ENCODE measurements at regions not wholly inside any gene's neighbourhood (a gene's known extent, or its start where the extent isn't known, plus 50 kb on each side); places are given as distances from the start of the nearest gene placed in this dataset.

DNA sequence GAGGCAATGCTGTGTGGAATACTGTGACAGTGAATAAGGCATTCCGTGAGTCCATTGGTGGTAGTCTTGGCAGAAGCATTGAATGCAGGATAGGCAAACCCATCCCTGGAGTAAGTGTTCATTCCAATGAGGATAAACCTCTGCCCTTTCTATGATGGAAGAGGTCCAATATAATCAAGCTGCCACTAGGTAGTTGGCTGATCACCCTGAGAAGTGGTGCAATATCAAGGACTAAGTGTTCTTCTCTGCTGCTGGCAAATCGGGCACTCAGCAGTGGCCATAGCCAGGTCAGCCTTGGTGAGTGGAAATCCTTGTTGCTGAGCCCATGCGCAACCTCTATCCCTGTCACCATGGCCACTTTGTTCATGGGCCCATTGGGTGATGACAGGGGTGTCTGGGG lies 70.1 kb downstream of the FBXO4 start:
- Histone ChIP-seq H3K4me3 (replicated peaks in 1 of 2; ENCODE audit: low read depth in 1 of 2, low read length in 2 of 2) (no peak overlapping the region), H2AFZ (ENCODE audit: low read depth, low read length, poor library complexity, severe bottlenecking) (no peak overlapping the region), H3K27ac (ENCODE audit: low read depth, low read length) (no peak overlapping the region), H3K9me3 (ENCODE audit: control insufficient read depth in 1 of 2, insufficient read depth in 1 of 2, low read depth in 1 of 2, low read length in 2 of 2) (no peaks in the 10 kb centered on the region), H3K9me2 (ENCODE audit: insufficient read depth) (no peaks in the 10 kb centered on the region), H3K4me2 (ENCODE audit: low read length) (no peak overlapping the region), H3K36me3 (ENCODE audit: control insufficient read depth in 1 of 2, insufficient read depth in 2 of 2, low read length in 2 of 2) (no peaks in the 10 kb centered on the region), H3K4me1 (ENCODE audit: control insufficient read depth in 1 of 2, insufficient read depth in 2 of 2, low read length in 2 of 2) (no peaks in the 10 kb centered on the region), H3K27me3 (ENCODE audit: insufficient read depth, low read length) (no peaks in the 10 kb centered on the region; the same call in 1 of the 2 replicates), H3K79me2 (ENCODE audit: insufficient read depth, low read length) (no peaks in the 10 kb centered on the region), H4K20me1 (ENCODE audit: insufficient read depth) (no peaks in the 10 kb centered on the region), H3K9ac (ENCODE audit: low read length) (no peak overlapping the region)
- DNase-seq (ENCODE audit: low read depth, low spot score) (no peak), ATAC-seq (no peak)
- POLR2A ChIA-PET = no interaction called here
- RAD21 ChIA-PET (ENCODE audit: low non-redundant PET in 1 of 2, low total read pairs in 2 of 2, uncharacterized antibody in 2 of 2, unreplicated experiment in 2 of 2) = no interaction called here
- TF ChIP-seq POLR2A (IDR thresholded peaks at IDR 0.05; ENCODE audit: borderline replicate concordance, extremely low read depth, insufficient read depth, insufficient read length) (no peak), TCF7L2 (IDR thresholded peaks at IDR 0.05; ENCODE audit: borderline replicate concordance, extremely low read depth, insufficient read depth, insufficient read length) (no peak), POLR2AphosphoS5 (IDR thresholded peaks at IDR 0.05; ENCODE audit: low read depth, low read length) (no peak), SRF (IDR thresholded peaks at IDR 0.05; ENCODE audit: low read depth) (no peak), YY1 (IDR thresholded peaks at IDR 0.05; ENCODE audit: extremely low read depth, insufficient replicate concordance, low read depth, low read length) (no peak), EZH2 (IDR thresholded peaks at IDR 0.05) (no peak), CBX3 (IDR thresholded peaks at IDR 0.05; ENCODE audit: low read depth) (no peak), RAD21 (IDR thresholded peaks at IDR 0.05; ENCODE audit: low read depth) (no peak), EGR1 (IDR thresholded peaks at IDR 0.05; ENCODE audit: low read depth) (no peak), ZFX (IDR thresholded peaks at IDR 0.05) (no peak), CEBPB (IDR thresholded peaks at IDR 0.05; ENCODE audit: low read depth) (no peak)
- TF ChIP-seq, protein P1, sequence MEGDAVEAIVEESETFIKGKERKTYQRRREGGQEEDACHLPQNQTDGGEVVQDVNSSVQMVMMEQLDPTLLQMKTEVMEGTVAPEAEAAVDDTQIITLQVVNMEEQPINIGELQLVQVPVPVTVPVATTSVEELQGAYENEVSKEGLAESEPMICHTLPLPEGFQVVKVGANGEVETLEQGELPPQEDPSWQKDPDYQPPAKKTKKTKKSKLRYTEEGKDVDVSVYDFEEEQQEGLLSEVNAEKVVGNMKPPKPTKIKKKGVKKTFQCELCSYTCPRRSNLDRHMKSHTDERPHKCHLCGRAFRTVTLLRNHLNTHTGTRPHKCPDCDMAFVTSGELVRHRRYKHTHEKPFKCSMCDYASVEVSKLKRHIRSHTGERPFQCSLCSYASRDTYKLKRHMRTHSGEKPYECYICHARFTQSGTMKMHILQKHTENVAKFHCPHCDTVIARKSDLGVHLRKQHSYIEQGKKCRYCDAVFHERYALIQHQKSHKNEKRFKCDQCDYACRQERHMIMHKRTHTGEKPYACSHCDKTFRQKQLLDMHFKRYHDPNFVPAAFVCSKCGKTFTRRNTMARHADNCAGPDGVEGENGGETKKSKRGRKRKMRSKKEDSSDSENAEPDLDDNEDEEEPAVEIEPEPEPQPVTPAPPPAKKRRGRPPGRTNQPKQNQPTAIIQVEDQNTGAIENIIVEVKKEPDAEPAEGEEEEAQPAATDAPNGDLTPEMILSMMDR (IDR thresholded peaks at IDR 0.05 in 2 of 3, conservative IDR thresholded peaks at IDR 0.05 in 1 of 3; ENCODE audit: borderline replicate concordance in 1 of 3, insufficient read depth in 1 of 3, low read depth in 2 of 3, low read length in 2 of 3) = no peak
- intact Hi-C loops (cut with micrococcal nuclease) = no loop called here
- CTCF ChIA-PET = no interaction called here
- BruUV-seq (replicated peaks) = no TSS peak
